DOHH2 (cell line): ENCODE measurements at regions not wholly inside any gene's neighbourhood (a gene's known extent, or its start where the extent isn't known, plus 50 kb on each side); places are given as distances from the start of the nearest gene placed in this dataset.

Experiments used
- H3F3A ChIP-seq: fragments of 200-600 bp; sonication (generic), shearing (Covaris generic); 2 replicates; pipeline ENCODE4 v1.6.0; 2016; ENCODE audit warnings: antibody characterized with exemption, mild to moderate bottlenecking; ENCODE audit not compliant: control insufficient read depth, insufficient read depth
- H3K27ac ChIP-seq: fragments of 200-600 bp; sonication (generic); 2 replicates; pipeline ENCODE4 v1.5.1; 2014; ENCODE audit warnings: low read depth, mild to moderate bottlenecking, low read length, moderate library complexity
- H3K27me3 ChIP-seq: fragments of 200-600 bp; sonication (generic); 2 replicates; pipeline ENCODE4 v1.6.1; 2014; ENCODE audit warnings: mild to moderate bottlenecking, low read length, mixed read lengths; ENCODE audit not compliant: control insufficient read depth
- H3K36me3 ChIP-seq: fragments of 200-600 bp; sonication (generic); 2 replicates; pipeline ENCODE4 v1.6.1; 2014; ENCODE audit warnings: mild to moderate bottlenecking, low read length, moderate library complexity, mixed read lengths; ENCODE audit not compliant: control insufficient read depth
- H3K4me1 ChIP-seq: fragments of 200-600 bp; sonication (generic); 2 replicates; pipeline ENCODE4 v1.6.1; 2014; ENCODE audit warnings: mild to moderate bottlenecking, low read length, mixed read lengths; ENCODE audit not compliant: control insufficient read depth
- H3K4me2 ChIP-seq: fragments of 200-600 bp; sonication (generic); 2 replicates; pipeline ENCODE4 v1.6.0; 2014; ENCODE audit warnings: mild to moderate bottlenecking, low read length, moderate library complexity
- H3K4me3 ChIP-seq: fragments of 200-600 bp; sonication (generic); 2 replicates; pipeline ENCODE4 v1.5.1; 2014; ENCODE audit warnings: mild to moderate bottlenecking, low read length, mixed read lengths
- H3K79me2 ChIP-seq: fragments of 200-600 bp; sonication (generic); 2 replicates; pipeline ENCODE4 v1.6.1; 2014; ENCODE audit warnings: mild to moderate bottlenecking, low read length, mixed read lengths; ENCODE audit not compliant: control insufficient read depth
- H3K9me2 ChIP-seq: fragments of 200-600 bp; sonication (generic); replicated peaks from 2 replicates; pipeline ENCODE4 v1.6.1; 2014; ENCODE audit warnings: mild to moderate bottlenecking, low read length, mixed read lengths; ENCODE audit not compliant: control insufficient read depth
- H3K9me3 ChIP-seq: fragments of 200-600 bp; sonication (generic); 2 replicates; pipeline ENCODE4 v1.6.1; 2014; ENCODE audit warnings: antibody characterized with exemption, low read length, mixed read lengths; ENCODE audit not compliant: control insufficient read depth, insufficient read depth
- H4K20me1 ChIP-seq: fragments of 200-600 bp; sonication (generic); 2 replicates; pipeline ENCODE4 v1.6.0; 2014; ENCODE audit warnings: low read depth, mild to moderate bottlenecking, antibody characterized with exemption, low read length, moderate library complexity; ENCODE audit not compliant: control insufficient read depth, insufficient read depth
- EZH2phosphoT487 ChIP-seq: fragments of 200-600 bp; sonication (generic); IDR thresholded peaks from 2 replicates; pipeline ENCODE4 v1.6.1; 2017; ENCODE audit warnings: borderline replicate concordance, mild to moderate bottlenecking, antibody characterized with exemption, low read length, moderate library complexity, mixed read lengths
- TF ChIP-seq, protein P1 (sequence below): fragments of 200-600 bp; sonication (generic); IDR thresholded peaks from one replicate; pipeline ENCODE4 v1.5.1; 2014; ENCODE audit warnings: antibody characterized with exemption, mild to moderate bottlenecking, low read depth, low read length; ENCODE audit not compliant: poor library complexity, severe bottlenecking

GRCh38 chr19:28027116-28027515 lies 1185.8 kb downstream of the UQCRFS1 start:
- Histone ChIP-seq H3K9me3 (no peaks in the 10 kb centered on the region), H3F3A (no peaks in the 10 kb centered on the region), H3K4me2 (no peak overlapping the region), H3K27me3 (no peaks in the 10 kb centered on the region), H3K9me2 (no peaks in the 10 kb centered on the region), H3K4me3 (no peak overlapping the region), H3K36me3 (no peaks in the 10 kb centered on the region), H3K79me2 (no peaks in the 10 kb centered on the region), H4K20me1 (no peaks in the 10 kb centered on the region), H3K27ac (no peak overlapping the region), H3K4me1 (no peaks in the 10 kb centered on the region)
- no peak for TF ChIP-seq EZH2phosphoT487
- TF ChIP-seq, protein P1, sequence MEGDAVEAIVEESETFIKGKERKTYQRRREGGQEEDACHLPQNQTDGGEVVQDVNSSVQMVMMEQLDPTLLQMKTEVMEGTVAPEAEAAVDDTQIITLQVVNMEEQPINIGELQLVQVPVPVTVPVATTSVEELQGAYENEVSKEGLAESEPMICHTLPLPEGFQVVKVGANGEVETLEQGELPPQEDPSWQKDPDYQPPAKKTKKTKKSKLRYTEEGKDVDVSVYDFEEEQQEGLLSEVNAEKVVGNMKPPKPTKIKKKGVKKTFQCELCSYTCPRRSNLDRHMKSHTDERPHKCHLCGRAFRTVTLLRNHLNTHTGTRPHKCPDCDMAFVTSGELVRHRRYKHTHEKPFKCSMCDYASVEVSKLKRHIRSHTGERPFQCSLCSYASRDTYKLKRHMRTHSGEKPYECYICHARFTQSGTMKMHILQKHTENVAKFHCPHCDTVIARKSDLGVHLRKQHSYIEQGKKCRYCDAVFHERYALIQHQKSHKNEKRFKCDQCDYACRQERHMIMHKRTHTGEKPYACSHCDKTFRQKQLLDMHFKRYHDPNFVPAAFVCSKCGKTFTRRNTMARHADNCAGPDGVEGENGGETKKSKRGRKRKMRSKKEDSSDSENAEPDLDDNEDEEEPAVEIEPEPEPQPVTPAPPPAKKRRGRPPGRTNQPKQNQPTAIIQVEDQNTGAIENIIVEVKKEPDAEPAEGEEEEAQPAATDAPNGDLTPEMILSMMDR: no peak

DNA sequence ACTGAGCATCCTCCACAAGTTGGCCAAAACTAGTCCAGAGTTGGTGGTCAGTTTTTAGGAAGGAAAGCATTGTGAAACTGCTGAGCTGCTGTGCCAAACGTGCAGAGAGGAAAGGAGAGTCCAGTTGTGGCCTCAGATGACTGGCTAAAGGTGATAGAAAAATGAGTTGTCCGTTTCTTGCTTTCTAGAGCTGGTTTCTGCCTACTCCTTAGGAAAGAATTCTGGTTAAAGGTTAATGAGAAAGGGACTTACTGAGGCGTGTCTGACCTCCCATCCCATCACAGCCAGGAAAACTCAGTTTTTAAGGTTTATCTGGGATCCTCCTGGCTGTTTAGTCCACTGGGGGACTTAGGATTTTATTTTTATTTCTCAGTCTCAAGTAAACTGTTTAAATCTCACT lies 1186.3 kb downstream of the UQCRFS1 start:
- H4K20me1 ChIP-seq: no peaks in the 10 kb centered on the region
- H3K27me3 ChIP-seq: no peaks in the 10 kb centered on the region
- no peaks in the 10 kb centered on the region for H3K9me2 ChIP-seq
- H3K4me2 ChIP-seq: no peak overlapping the region
- H3K36me3 ChIP-seq: no peaks in the 10 kb centered on the region
- no peak overlapping the region for H3K27ac ChIP-seq
- no peak overlapping the region for H3K4me3 ChIP-seq
- no peak for TF ChIP-seq EZH2phosphoT487
- TF ChIP-seq, protein P1: no peak
- no peaks in the 10 kb centered on the region for H3K9me3 ChIP-seq
- no peaks in the 10 kb centered on the region for H3F3A ChIP-seq
- H3K4me1 ChIP-seq: no peaks in the 10 kb centered on the region
- no peaks in the 10 kb centered on the region for H3K79me2 ChIP-seq

GRCh38 chr19:28024920-28025319 lies 1188.0 kb downstream of the UQCRFS1 start:
- Histone ChIP-seq H3K79me2 (no peaks in the 10 kb centered on the region), H3K27me3 (no peaks in the 10 kb centered on the region), H4K20me1 (no peaks in the 10 kb centered on the region), H3K9me2 (no peaks in the 10 kb centered on the region), H3F3A (no peaks in the 10 kb centered on the region), H3K4me2 (no peak overlapping the region), H3K27ac (no peak overlapping the region), H3K4me1 (no peaks in the 10 kb centered on the region), H3K4me3 (no peak overlapping the region), H3K36me3 (no peaks in the 10 kb centered on the region), H3K9me3 (no peaks in the 10 kb centered on the region)
- TF ChIP-seq, protein P1: no peak
- TF ChIP-seq EZH2phosphoT487: no peak

- Histone ChIP-seq H4K20me1 (no peaks in the 10 kb centered on the region), H3K27ac (no peak overlapping the region), H3K4me2 (no peak overlapping the region), H3F3A (no peaks in the 10 kb centered on the region), H3K79me2 (no peaks in the 10 kb centered on the region), H3K4me1 (no peaks in the 10 kb centered on the region), H3K9me2 (no peaks in the 10 kb centered on the region), H3K27me3 (no peaks in the 10 kb centered on the region), H3K4me3 (no peak overlapping the region), H3K9me3 (no peaks in the 10 kb centered on the region), H3K36me3 (no peaks in the 10 kb centered on the region)
- TF ChIP-seq EZH2phosphoT487: no peak
- TF ChIP-seq, protein P1: no peak
These were observed 1189.9 kb downstream of the UQCRFS1 start for GRCh38 chr19:28023064-28023463.
